ENCODE measurements at regions not wholly inside any gene's neighbourhood (a gene's known extent, or its start where the extent isn't known, plus 50 kb on each side); places are given as distances from the start of the nearest gene placed in this dataset.

DNA sequence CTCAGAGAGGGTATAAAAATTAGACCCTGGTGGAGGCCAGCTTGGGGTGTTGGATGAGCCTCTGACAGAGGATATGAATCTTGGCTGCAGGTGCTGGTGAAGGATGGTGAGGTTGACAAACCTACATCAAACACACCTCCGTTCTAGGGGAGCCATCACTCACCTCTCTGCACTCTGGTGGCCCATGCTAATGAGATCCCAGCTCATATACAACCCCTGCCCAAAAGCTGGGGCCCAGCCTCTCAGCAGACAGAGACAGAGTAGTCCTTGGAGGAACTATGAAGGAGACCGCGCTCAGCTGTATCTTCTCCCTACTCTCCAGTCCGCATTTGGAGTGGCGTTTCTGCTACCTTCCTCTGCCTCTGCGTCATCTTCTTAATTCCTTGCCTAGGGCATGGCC, 83.1 kb upstream of the SORCS3 start:
- H3K79me2 ChIP-seq (ENCODE audit: low read length), result no peaks in the 10 kb centered on the region
- CTCF ChIA-PET, result no interaction called here
- H4K20me1 ChIP-seq (ENCODE audit: low read length), result no peaks in the 10 kb centered on the region
- DNase-seq, result no peak
- no peaks in the 10 kb centered on the region for H3K9me2 ChIP-seq (replicated peaks; ENCODE audit: low read length)
- no peaks in the 10 kb centered on the region for H3K36me3 ChIP-seq (ENCODE audit: low read depth, low read length)
- POLR2A ChIA-PET (ENCODE audit: unreplicated experiment), result no interaction called here
- no peak overlapping the region for H3K27ac ChIP-seq (ENCODE audit: low read length)
- H3K4me2 ChIP-seq (ENCODE audit: low read length), result no peak overlapping the region
- no peak overlapping the region for H3K4me3 ChIP-seq (ENCODE audit: low read length)
- BruUV-seq (replicated peaks), result no TSS peak
- TF ChIP-seq EZH2 (IDR thresholded peaks at IDR 0.05; ENCODE audit: low read length, unreplicated experiment), result no peak
- peaks cover 4% of the 10 kb centered on the region; the same call in 1 of the 2 replicates for H3K27me3 ChIP-seq (ENCODE audit: low read length)
- intact Hi-C loops (cut with micrococcal nuclease), result no loop called here
- H3K4me1 ChIP-seq (ENCODE audit: insufficient read depth, low read length), result no peaks in the 10 kb centered on the region
- no peaks in the 10 kb centered on the region for H3F3A ChIP-seq (ENCODE audit: low read length, unreplicated experiment)
- H2AFZ ChIP-seq (ENCODE audit: low read length), result no peak overlapping the region
- H3K9me3 ChIP-seq (ENCODE audit: low read length), result no peaks in the 10 kb centered on the region
- no peak overlapping the region for H3K9ac ChIP-seq (ENCODE audit: low read length)
- ATAC-seq, result no peak

DNA sequence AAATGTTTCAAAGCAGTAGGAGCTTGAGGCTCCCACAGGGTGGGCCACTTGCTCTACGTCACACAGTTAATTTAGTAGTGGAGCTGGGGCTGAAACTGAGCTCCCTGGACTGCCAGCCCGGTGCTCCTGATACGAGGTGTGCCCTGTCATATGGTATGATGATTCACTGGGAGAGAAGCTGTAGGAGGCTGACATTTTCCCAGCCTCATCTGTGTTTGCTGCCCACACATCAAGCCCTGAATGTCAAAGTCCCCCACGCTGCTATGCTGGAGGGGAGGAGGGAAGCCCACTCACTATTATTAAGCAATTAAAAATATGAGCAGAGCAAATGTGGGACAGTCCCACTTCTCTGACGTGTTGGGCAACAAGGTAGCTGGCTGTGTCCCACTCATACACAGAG, 81.2 kb upstream of the SORCS3 start:
- ChIA-PET POLR2A (ENCODE audit: unreplicated experiment) (no interaction called here), CTCF (no interaction called here)
- BruUV-seq (replicated peaks), result no TSS peak
- Histone ChIP-seq H3K9me3 (ENCODE audit: low read length) (no peaks in the 10 kb centered on the region), H3K4me1 (ENCODE audit: insufficient read depth, low read length) (no peaks in the 10 kb centered on the region), H4K20me1 (ENCODE audit: low read length) (no peaks in the 10 kb centered on the region), H3K4me2 (ENCODE audit: low read length) (no peak overlapping the region), H3F3A (ENCODE audit: low read length, unreplicated experiment) (no peaks in the 10 kb centered on the region), H3K27ac (ENCODE audit: low read length) (no peak overlapping the region), H3K4me3 (ENCODE audit: low read length) (no peak overlapping the region), H3K27me3 (ENCODE audit: low read length) (peaks cover 4% of the 10 kb centered on the region; the same call in 1 of the 2 replicates), H3K36me3 (ENCODE audit: low read depth, low read length) (no peaks in the 10 kb centered on the region), H3K9ac (ENCODE audit: low read length) (no peak overlapping the region), H2AFZ (ENCODE audit: low read length) (no peak overlapping the region), H3K9me2 (replicated peaks; ENCODE audit: low read length) (no peaks in the 10 kb centered on the region), H3K79me2 (ENCODE audit: low read length) (no peaks in the 10 kb centered on the region)
- intact Hi-C loops (cut with micrococcal nuclease), result no loop called here
- TF ChIP-seq EZH2phosphoT487 (IDR thresholded peaks at IDR 0.05; ENCODE audit: borderline replicate concordance, low read length), result no peak
- TF ChIP-seq, protein P1, sequence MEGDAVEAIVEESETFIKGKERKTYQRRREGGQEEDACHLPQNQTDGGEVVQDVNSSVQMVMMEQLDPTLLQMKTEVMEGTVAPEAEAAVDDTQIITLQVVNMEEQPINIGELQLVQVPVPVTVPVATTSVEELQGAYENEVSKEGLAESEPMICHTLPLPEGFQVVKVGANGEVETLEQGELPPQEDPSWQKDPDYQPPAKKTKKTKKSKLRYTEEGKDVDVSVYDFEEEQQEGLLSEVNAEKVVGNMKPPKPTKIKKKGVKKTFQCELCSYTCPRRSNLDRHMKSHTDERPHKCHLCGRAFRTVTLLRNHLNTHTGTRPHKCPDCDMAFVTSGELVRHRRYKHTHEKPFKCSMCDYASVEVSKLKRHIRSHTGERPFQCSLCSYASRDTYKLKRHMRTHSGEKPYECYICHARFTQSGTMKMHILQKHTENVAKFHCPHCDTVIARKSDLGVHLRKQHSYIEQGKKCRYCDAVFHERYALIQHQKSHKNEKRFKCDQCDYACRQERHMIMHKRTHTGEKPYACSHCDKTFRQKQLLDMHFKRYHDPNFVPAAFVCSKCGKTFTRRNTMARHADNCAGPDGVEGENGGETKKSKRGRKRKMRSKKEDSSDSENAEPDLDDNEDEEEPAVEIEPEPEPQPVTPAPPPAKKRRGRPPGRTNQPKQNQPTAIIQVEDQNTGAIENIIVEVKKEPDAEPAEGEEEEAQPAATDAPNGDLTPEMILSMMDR (conservative IDR thresholded peaks at IDR 0.05; ENCODE audit: low read depth, low read length), result no peak
- no peak for TF ChIP-seq EZH2 (IDR thresholded peaks at IDR 0.05; ENCODE audit: low read length, unreplicated experiment)
- ATAC-seq (no peak), DNase-seq (no peak)

DNA sequence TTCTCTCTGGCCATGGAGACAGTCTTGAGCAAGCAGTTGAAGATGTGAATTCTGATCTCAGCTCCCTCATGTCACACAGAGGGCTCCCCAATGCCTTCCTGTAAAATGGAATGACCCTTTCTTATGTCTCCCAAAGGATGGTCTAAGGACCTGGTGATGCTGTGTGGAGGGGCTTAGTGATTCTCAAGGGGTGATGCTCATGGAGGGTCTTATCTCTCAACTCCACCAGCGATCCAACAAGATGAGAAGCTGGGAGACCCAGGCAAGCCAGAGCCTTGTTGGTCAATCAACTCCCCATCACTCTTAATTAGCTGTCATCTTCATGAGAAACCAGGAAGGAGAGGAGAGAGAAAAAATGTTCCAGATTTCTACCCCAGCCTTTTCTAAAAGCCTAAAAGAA, 78.0 kb upstream of the SORCS3 start:
- BruUV-seq (replicated peaks), result no TSS peak
- Histone ChIP-seq H3K9me2 (replicated peaks; ENCODE audit: low read length) (no peaks in the 10 kb centered on the region), H3K79me2 (ENCODE audit: low read length) (no peaks in the 10 kb centered on the region), H3K4me2 (ENCODE audit: low read length) (no peak overlapping the region), H3K9me3 (ENCODE audit: low read length) (no peaks in the 10 kb centered on the region), H3K4me1 (ENCODE audit: insufficient read depth, low read length) (no peaks in the 10 kb centered on the region), H3F3A (ENCODE audit: low read length, unreplicated experiment) (no peaks in the 10 kb centered on the region), H4K20me1 (ENCODE audit: low read length) (no peaks in the 10 kb centered on the region), H2AFZ (ENCODE audit: low read length) (no peak overlapping the region), H3K9ac (ENCODE audit: low read length) (no peak overlapping the region), H3K36me3 (ENCODE audit: low read depth, low read length) (no peaks in the 10 kb centered on the region), H3K27me3 (ENCODE audit: low read length) (peaks cover 4% of the 10 kb centered on the region; the same call in 1 of the 2 replicates), H3K4me3 (ENCODE audit: low read length) (no peak overlapping the region), H3K27ac (ENCODE audit: low read length) (no peak overlapping the region)
- DNase-seq (no peak), ATAC-seq (no peak)
- intact Hi-C loops (cut with micrococcal nuclease), result no loop called here
- POLR2A ChIA-PET (ENCODE audit: unreplicated experiment), result no interaction called here
- no peak for TF ChIP-seq EZH2phosphoT487 (IDR thresholded peaks at IDR 0.05; ENCODE audit: borderline replicate concordance, low read length)
- TF ChIP-seq EZH2 (IDR thresholded peaks at IDR 0.05; ENCODE audit: low read length, unreplicated experiment), result no peak
- TF ChIP-seq, protein P1 (conservative IDR thresholded peaks at IDR 0.05; ENCODE audit: low read depth, low read length), result no peak
- CTCF ChIA-PET, result no interaction called here
